ENCODE measurements at regions not wholly inside any gene's neighbourhood (a gene's known extent, or its start where the extent isn't known, plus 50 kb on each side); places are given as distances from the start of the nearest gene placed in this dataset.

- TF ChIP-seq, protein P1, sequence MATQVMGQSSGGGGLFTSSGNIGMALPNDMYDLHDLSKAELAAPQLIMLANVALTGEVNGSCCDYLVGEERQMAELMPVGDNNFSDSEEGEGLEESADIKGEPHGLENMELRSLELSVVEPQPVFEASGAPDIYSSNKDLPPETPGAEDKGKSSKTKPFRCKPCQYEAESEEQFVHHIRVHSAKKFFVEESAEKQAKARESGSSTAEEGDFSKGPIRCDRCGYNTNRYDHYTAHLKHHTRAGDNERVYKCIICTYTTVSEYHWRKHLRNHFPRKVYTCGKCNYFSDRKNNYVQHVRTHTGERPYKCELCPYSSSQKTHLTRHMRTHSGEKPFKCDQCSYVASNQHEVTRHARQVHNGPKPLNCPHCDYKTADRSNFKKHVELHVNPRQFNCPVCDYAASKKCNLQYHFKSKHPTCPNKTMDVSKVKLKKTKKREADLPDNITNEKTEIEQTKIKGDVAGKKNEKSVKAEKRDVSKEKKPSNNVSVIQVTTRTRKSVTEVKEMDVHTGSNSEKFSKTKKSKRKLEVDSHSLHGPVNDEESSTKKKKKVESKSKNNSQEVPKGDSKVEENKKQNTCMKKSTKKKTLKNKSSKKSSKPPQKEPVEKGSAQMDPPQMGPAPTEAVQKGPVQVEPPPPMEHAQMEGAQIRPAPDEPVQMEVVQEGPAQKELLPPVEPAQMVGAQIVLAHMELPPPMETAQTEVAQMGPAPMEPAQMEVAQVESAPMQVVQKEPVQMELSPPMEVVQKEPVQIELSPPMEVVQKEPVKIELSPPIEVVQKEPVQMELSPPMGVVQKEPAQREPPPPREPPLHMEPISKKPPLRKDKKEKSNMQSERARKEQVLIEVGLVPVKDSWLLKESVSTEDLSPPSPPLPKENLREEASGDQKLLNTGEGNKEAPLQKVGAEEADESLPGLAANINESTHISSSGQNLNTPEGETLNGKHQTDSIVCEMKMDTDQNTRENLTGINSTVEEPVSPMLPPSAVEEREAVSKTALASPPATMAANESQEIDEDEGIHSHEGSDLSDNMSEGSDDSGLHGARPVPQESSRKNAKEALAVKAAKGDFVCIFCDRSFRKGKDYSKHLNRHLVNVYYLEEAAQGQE (IDR thresholded peaks at IDR 0.05; ENCODE audit: unreplicated experiment) = no peak
- TF ChIP-seq ZNF331 (CRISPR knock-in tag; IDR thresholded peaks at IDR 0.05; ENCODE audit: low read depth) (no peak), ZNF114 (CRISPR knock-in tag; IDR thresholded peaks at IDR 0.05) (no peak)
- TF ChIP-seq, protein P2, sequence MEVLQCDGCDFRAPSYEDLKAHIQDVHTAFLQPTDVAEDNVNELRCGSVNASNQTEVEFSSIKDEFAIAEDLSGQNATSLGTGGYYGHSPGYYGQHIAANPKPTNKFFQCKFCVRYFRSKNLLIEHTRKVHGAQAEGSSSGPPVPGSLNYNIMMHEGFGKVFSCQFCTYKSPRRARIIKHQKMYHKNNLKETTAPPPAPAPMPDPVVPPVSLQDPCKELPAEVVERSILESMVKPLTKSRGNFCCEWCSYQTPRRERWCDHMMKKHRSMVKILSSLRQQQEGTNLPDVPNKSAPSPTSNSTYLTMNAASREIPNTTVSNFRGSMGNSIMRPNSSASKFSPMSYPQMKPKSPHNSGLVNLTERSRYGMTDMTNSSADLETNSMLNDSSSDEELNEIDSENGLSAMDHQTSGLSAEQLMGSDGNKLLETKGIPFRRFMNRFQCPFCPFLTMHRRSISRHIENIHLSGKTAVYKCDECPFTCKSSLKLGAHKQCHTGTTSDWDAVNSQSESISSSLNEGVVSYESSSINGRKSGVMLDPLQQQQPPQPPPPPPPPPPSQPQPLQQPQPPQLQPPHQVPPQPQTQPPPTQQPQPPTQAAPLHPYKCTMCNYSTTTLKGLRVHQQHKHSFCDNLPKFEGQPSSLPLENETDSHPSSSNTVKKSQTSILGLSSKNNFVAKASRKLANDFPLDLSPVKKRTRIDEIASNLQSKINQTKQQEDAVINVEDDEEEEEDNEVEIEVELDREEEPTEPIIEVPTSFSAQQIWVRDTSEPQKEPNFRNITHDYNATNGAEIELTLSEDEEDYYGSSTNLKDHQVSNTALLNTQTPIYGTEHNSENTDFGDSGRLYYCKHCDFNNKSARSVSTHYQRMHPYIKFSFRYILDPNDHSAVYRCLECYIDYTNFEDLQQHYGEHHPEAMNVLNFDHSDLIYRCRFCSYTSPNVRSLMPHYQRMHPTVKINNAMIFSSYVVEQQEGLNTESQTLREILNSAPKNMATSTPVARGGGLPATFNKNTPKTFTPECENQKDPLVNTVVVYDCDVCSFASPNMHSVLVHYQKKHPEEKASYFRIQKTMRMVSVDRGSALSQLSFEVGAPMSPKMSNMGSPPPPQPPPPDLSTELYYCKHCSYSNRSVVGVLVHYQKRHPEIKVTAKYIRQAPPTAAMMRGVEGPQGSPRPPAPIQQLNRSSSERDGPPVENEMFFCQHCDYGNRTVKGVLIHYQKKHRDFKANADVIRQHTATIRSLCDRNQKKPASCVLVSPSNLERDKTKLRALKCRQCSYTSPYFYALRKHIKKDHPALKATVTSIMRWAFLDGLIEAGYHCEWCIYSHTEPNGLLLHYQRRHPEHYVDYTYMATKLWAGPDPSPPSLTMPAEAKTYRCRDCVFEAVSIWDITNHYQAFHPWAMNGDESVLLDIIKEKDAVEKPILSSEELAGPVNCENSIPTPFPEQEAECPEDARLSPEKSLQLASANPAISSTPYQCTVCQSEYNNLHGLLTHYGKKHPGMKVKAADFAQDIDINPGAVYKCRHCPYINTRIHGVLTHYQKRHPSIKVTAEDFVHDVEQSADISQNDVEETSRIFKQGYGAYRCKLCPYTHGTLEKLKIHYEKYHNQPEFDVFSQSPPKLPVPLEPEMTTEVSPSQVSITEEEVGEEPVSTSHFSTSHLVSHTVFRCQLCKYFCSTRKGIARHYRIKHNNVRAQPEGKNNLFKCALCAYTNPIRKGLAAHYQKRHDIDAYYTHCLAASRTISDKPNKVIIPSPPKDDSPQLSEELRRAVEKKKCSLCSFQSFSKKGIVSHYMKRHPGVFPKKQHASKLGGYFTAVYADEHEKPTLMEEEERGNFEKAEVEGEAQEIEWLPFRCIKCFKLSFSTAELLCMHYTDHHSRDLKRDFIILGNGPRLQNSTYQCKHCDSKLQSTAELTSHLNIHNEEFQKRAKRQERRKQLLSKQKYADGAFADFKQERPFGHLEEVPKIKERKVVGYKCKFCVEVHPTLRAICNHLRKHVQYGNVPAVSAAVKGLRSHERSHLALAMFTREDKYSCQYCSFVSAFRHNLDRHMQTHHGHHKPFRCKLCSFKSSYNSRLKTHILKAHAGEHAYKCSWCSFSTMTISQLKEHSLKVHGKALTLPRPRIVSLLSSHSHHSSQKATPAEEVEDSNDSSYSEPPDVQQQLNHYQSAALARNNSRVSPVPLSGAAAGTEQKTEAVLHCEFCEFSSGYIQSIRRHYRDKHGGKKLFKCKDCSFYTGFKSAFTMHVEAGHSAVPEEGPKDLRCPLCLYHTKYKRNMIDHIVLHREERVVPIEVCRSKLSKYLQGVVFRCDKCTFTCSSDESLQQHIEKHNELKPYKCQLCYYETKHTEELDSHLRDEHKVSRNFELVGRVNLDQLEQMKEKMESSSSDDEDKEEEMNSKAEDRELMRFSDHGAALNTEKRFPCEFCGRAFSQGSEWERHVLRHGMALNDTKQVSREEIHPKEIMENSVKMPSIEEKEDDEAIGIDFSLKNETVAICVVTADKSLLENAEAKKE (CRISPR knock-in tag; IDR thresholded peaks at IDR 0.05) = no peak
Observed at GRCh38 chr3:112413074-112413473, 80.1 kb downstream of the CD200 start (continued).

GRCh38 chr3:112413722-112414121 lies 80.8 kb downstream of the CD200 start:
- no peak overlapping the region for H3K4me3 ChIP-seq
- H3K36me3 ChIP-seq (ENCODE audit: insufficient read depth) = peaks cover 6% of the 10 kb centered on the region; the same call in 1 of the 2 replicates
- Mint-ChIP-seq H3K4me1 (peaks cover 26% of the 10 kb centered on the region), H3K9me3 (peaks cover 3% of the 10 kb centered on the region), H3K36me3 (ENCODE audit: low read depth) (peaks cover 67% of the 10 kb centered on the region), H3K27me3 (ENCODE audit: insufficient read depth, low read depth, poor library complexity) (peaks cover 6% of the 10 kb centered on the region), H3K27ac (no peak overlapping the region; the same call in 1 of the 2 replicates), H3K4me3 (no peak overlapping the region)
- H3K79me2 ChIP-seq (replicated peaks; ENCODE audit: insufficient read depth) = no peaks in the 10 kb centered on the region; the same call in 1 of the 2 replicates
- DNase-seq (ENCODE audit: low spot score) = no peak
- no peak overlapping the region for H3K27ac ChIP-seq (ENCODE audit: low read depth)
- H3K27me3 ChIP-seq (ENCODE audit: insufficient read depth) = no peaks in the 10 kb centered on the region
- TF ChIP-seq, protein P1 (IDR thresholded peaks at IDR 0.05; ENCODE audit: unreplicated experiment) = no peak
- TF ChIP-seq EZH2phosphoT487 (IDR thresholded peaks at IDR 0.05; ENCODE audit: unreplicated experiment) (no peak), NANOG (IDR thresholded peaks at IDR 0.05; ENCODE audit: borderline replicate concordance) (no peak), POLR2AphosphoS5 (IDR thresholded peaks at IDR 0.05; ENCODE audit: low read depth) (no peak), ETS1 (IDR thresholded peaks at IDR 0.05) (no peak), ZNF331 (CRISPR knock-in tag; IDR thresholded peaks at IDR 0.05; ENCODE audit: low read depth) (no peak), JUNB (IDR thresholded peaks at IDR 0.05; ENCODE audit: unreplicated experiment) (no peak)
- no peak overlapping the region for H3K4me2 ChIP-seq
- peaks cover 20% of the 10 kb centered on the region; the same call in 1 of the 2 replicates for H3K4me1 ChIP-seq (ENCODE audit: insufficient read depth)
- no peaks in the 10 kb centered on the region for H4K20me1 ChIP-seq (replicated peaks; ENCODE audit: insufficient read depth)
- H3K9me2 ChIP-seq (ENCODE audit: insufficient read depth) = peaks cover 5% of the 10 kb centered on the region; the same call in 1 of the 2 replicates
- H2AFZ ChIP-seq = no peak overlapping the region
- no peak; the same call in 2 of the 3 replicates for ATAC-seq
- H3F3A ChIP-seq (replicated peaks; ENCODE audit: low read depth) = peaks cover 3% of the 10 kb centered on the region

All from GM23338 (cell line).